ENCODE measurements at regions not wholly inside any gene's neighbourhood (a gene's known extent, or its start where the extent isn't known, plus 50 kb on each side); places are given as distances from the start of the nearest gene placed in this dataset.

- no peak for TF ChIP-seq CEBPB (IDR thresholded peaks at IDR 0.05; ENCODE audit: low read depth, low read length)
- TF ChIP-seq USF2 (IDR thresholded peaks at IDR 0.05; ENCODE audit: low read depth, low read length), result no peak
- no peak for TF ChIP-seq POLR2A (IDR thresholded peaks at IDR 0.05; ENCODE audit: low read depth, low read length)
- TF ChIP-seq CTCF (conservative IDR thresholded peaks at IDR 0.05; ENCODE audit: low read depth, low read length), result no peak
- no peak for TF ChIP-seq CHD1 (IDR thresholded peaks at IDR 0.05; ENCODE audit: low read depth, low read length)
- no peak for TF ChIP-seq SMC3 (IDR thresholded peaks at IDR 0.05; ENCODE audit: low read depth, low read length)
- no peak for TF ChIP-seq NFE2L2 (IDR thresholded peaks at IDR 0.05; ENCODE audit: low read depth, low read length)
These were observed 110.1 kb upstream of the LRIG3 start for GRCh38 chr12:59030415-59030814.

Data from IMR-90 (cell line).